Karpas-422 (cell line): ENCODE measurements at regions not wholly inside any gene's neighbourhood (a gene's known extent, or its start where the extent isn't known, plus 50 kb on each side); places are given as distances from the start of the nearest gene placed in this dataset.
"Not testable (repeated sequence)": the region's sequence is repeated elsewhere in the genome, so short reads cannot be mapped to it uniquely, and the experiment has no call there.

Experiments used
- DNase-seq: peaks from one replicate; pipeline ENCODE4 v3.0.0-alpha.2; 2015
- H2AFZ ChIP-seq: fragments of 200-600 bp; sonication (generic); 2 replicates; pipeline ENCODE4 v1.6.1; 2014; ENCODE audit warnings: antibody characterized with exemption, low read length, mixed read lengths
- H3K27ac ChIP-seq: fragments of 200-600 bp; sonication (generic); 2 replicates; pipeline ENCODE4 v1.5.1; 2014; ENCODE audit warnings: mild to moderate bottlenecking, low read length, moderate library complexity
- H3K27me3 ChIP-seq: fragments of 200-600 bp; sonication (generic); 2 replicates; pipeline ENCODE4 v1.6.1; 2014; ENCODE audit warnings: low read length, mixed read lengths
- H3K36me3 ChIP-seq: fragments of 200-600 bp; sonication (generic); 2 replicates; pipeline ENCODE4 v1.6.1; 2014; ENCODE audit warnings: low read length, mixed read lengths; ENCODE audit not compliant: insufficient read depth
- H3K4me1 ChIP-seq: fragments of 200-600 bp; sonication (generic); 2 replicates; pipeline ENCODE4 v1.6.1; 2014; ENCODE audit warnings: mild to moderate bottlenecking, low read length, mixed read lengths
- H3K4me2 ChIP-seq: fragments of 200-600 bp; sonication (generic); 2 replicates; pipeline ENCODE4 v1.6.1; 2014; ENCODE audit warnings: low read length, low read depth, mild to moderate bottlenecking; ENCODE audit not compliant: poor library complexity, severe bottlenecking
- H3K4me3 ChIP-seq: fragments of 200-600 bp; sonication (generic); 2 replicates; pipeline ENCODE4 v1.5.1; 2014; ENCODE audit warnings: mild to moderate bottlenecking, antibody characterized with exemption, low read length, mixed read lengths
- H3K79me2 ChIP-seq: fragments of 200-600 bp; sonication (generic); 2 replicates; pipeline ENCODE4 v1.6.1; 2014; ENCODE audit warnings: mild to moderate bottlenecking, low read length, mixed read lengths
- H3K9ac ChIP-seq: fragments of 200-600 bp; sonication (generic); 2 replicates; pipeline ENCODE4 v1.6.0; 2014; ENCODE audit warnings: low read length
- H3K9me2 ChIP-seq: fragments of 200-600 bp; sonication (generic), shearing (Covaris generic); replicated peaks from 2 replicates; pipeline ENCODE4 v1.6.0; 2014; ENCODE audit warnings: mild to moderate bottlenecking, low read length, moderate library complexity; ENCODE audit not compliant: insufficient read depth
- H3K9me3 ChIP-seq: fragments of 300-700, 200-600 bp; sonication (generic); 2 replicates; pipeline ENCODE4 v1.6.1; 2014; ENCODE audit warnings: low read length, mixed read lengths
- H4K20me1 ChIP-seq: fragments of 200-600 bp; sonication (generic); 2 replicates; pipeline ENCODE4 v1.6.1; 2014; ENCODE audit warnings: mild to moderate bottlenecking, antibody characterized with exemption, low read length, low read depth; ENCODE audit not compliant: insufficient read depth

GRCh38 chr3:20539666-20540065 is 353.7 kb upstream of the SGO1 start:
- Histone ChIP-seq H2AFZ (no peak overlapping the region), H3K9me3 (no peaks in the 10 kb centered on the region), H3K27me3 (no peaks in the 10 kb centered on the region), H4K20me1 (no peaks in the 10 kb centered on the region), H3K9me2 (no peaks in the 10 kb centered on the region), H3K4me1 (no peaks in the 10 kb centered on the region), H3K4me2 (no peak overlapping the region), H3K79me2 (no peaks in the 10 kb centered on the region), H3K9ac (no peak overlapping the region), H3K4me3 (no peak overlapping the region), H3K36me3 (no peaks in the 10 kb centered on the region), H3K27ac (no peak overlapping the region)
- no peak for DNase-seq

GRCh38 chr3:20537234-20537633 is 351.2 kb upstream of the SGO1 start:
- DNase-seq: no peak
- no peaks in the 10 kb centered on the region for H3K9me2 ChIP-seq
- H3K27me3 ChIP-seq: no peaks in the 10 kb centered on the region
- H3K4me3 ChIP-seq: no peak overlapping the region
- H3K36me3 ChIP-seq: no peaks in the 10 kb centered on the region
- no peak overlapping the region for H3K4me2 ChIP-seq
- H3K9ac ChIP-seq: no peak overlapping the region
- no peaks in the 10 kb centered on the region for H4K20me1 ChIP-seq
- no peak overlapping the region for H3K27ac ChIP-seq
- no peaks in the 10 kb centered on the region for H3K9me3 ChIP-seq
- H2AFZ ChIP-seq: no peak overlapping the region
- no peaks in the 10 kb centered on the region for H3K4me1 ChIP-seq
- H3K79me2 ChIP-seq: no peaks in the 10 kb centered on the region

- H3K27ac ChIP-seq: no peak overlapping the region
- no peaks in the 10 kb centered on the region for H4K20me1 ChIP-seq
- H2AFZ ChIP-seq: no peak overlapping the region
- H3K27me3 ChIP-seq: no peaks in the 10 kb centered on the region
- no peak for DNase-seq
- H3K9me3 ChIP-seq: no peaks in the 10 kb centered on the region
- H3K79me2 ChIP-seq: no peaks in the 10 kb centered on the region
- no peak overlapping the region for H3K9ac ChIP-seq
- H3K4me3 ChIP-seq: no peak overlapping the region
- H3K4me1 ChIP-seq: no peaks in the 10 kb centered on the region
- H3K4me2 ChIP-seq: no peak overlapping the region
- no peaks in the 10 kb centered on the region for H3K36me3 ChIP-seq
- H3K9me2 ChIP-seq: 0 out of 2 replicates have a peak, but pooled peaks cover 3% of the 10 kb centered on the region
These were observed 343.9 kb upstream of the SGO1 start for GRCh38 chr3:20529911-20530310.

GRCh38 chr3:20528180-20528770 is 342.3 kb upstream of the SGO1 start:
- H3K27me3 ChIP-seq: no peaks in the 10 kb centered on the region
- H3K4me2 ChIP-seq: no peak overlapping the region
- no peak overlapping the region for H3K27ac ChIP-seq
- no peak overlapping the region for H3K9ac ChIP-seq
- H2AFZ ChIP-seq: no peak overlapping the region
- no peaks in the 10 kb centered on the region for H3K4me1 ChIP-seq
- 0 out of 2 replicates have a peak, but pooled peaks cover 3% of the 10 kb centered on the region for H3K9me2 ChIP-seq
- H3K9me3 ChIP-seq: no peaks in the 10 kb centered on the region
- DNase-seq: no peak
- no peaks in the 10 kb centered on the region for H4K20me1 ChIP-seq
- H3K79me2 ChIP-seq: no peaks in the 10 kb centered on the region
- H3K4me3 ChIP-seq: no peak overlapping the region
- no peaks in the 10 kb centered on the region for H3K36me3 ChIP-seq

GRCh38 chr3:20527368-20527767 is 341.4 kb upstream of the SGO1 start:
- Histone ChIP-seq H3K9me2 (0 out of 2 replicates have a peak, but pooled peaks cover 3% of the 10 kb centered on the region), H3K9ac (no peak overlapping the region), H3K27me3 (no peaks in the 10 kb centered on the region), H3K36me3 (no peaks in the 10 kb centered on the region), H3K4me1 (no peaks in the 10 kb centered on the region), H3K27ac (no peak overlapping the region), H3K79me2 (no peaks in the 10 kb centered on the region), H3K4me3 (no peak overlapping the region), H3K9me3 (no peaks in the 10 kb centered on the region), H2AFZ (no peak overlapping the region), H4K20me1 (no peaks in the 10 kb centered on the region), H3K4me2 (no peak overlapping the region)
- DNase-seq: no peak

- Histone ChIP-seq H3K4me2 (no peak overlapping the region), H3K27ac (no peak overlapping the region), H3K79me2 (no peaks in the 10 kb centered on the region), H2AFZ (no peak overlapping the region), H3K9me2 (no peaks in the 10 kb centered on the region), H3K9me3 (no peaks in the 10 kb centered on the region), H3K9ac (no peak overlapping the region), H3K27me3 (no peaks in the 10 kb centered on the region), H3K4me1 (no peaks in the 10 kb centered on the region), H3K4me3 (no peak overlapping the region), H4K20me1 (no peaks in the 10 kb centered on the region), H3K36me3 (no peaks in the 10 kb centered on the region)
- no peak for DNase-seq
These were observed 338.3 kb upstream of the SGO1 start for GRCh38 chr3:20524328-20524727.

GRCh38 chr3:20523293-20523692 is 337.3 kb upstream of the SGO1 start:
- no peaks in the 10 kb centered on the region for H3K4me1 ChIP-seq
- H3K4me2 ChIP-seq: no peak overlapping the region
- H3K9me3 ChIP-seq: no peaks in the 10 kb centered on the region
- H2AFZ ChIP-seq: no peak overlapping the region
- no peaks in the 10 kb centered on the region for H3K79me2 ChIP-seq
- no peak overlapping the region for H3K27ac ChIP-seq
- H3K36me3 ChIP-seq: no peaks in the 10 kb centered on the region
- H3K9ac ChIP-seq: no peak overlapping the region
- no peak overlapping the region for H3K4me3 ChIP-seq
- no peaks in the 10 kb centered on the region for H4K20me1 ChIP-seq
- no peaks in the 10 kb centered on the region for H3K9me2 ChIP-seq
- DNase-seq: no peak
- H3K27me3 ChIP-seq: no peaks in the 10 kb centered on the region

- not testable (repeated sequence) for DNase-seq, H3K4me1 ChIP-seq, H3K9me2 ChIP-seq, H3K36me3 ChIP-seq, H2AFZ ChIP-seq, H4K20me1 ChIP-seq, H3K9me3 ChIP-seq, H3K27ac ChIP-seq, H3K9ac ChIP-seq, H3K4me3 ChIP-seq, H3K4me2 ChIP-seq, H3K79me2 ChIP-seq, H3K27me3 ChIP-seq
These were observed 331.3 kb upstream of the SGO1 start for GRCh38 chr3:20517316-20517715.

GRCh38 chr3:20516311-20516710 is 330.3 kb upstream of the SGO1 start:
- Histone ChIP-seq H3K9me3 (no peaks in the 10 kb centered on the region), H3K27me3 (no peaks in the 10 kb centered on the region), H2AFZ (no peak overlapping the region), H3K9ac (no peak overlapping the region), H3K9me2 (no peaks in the 10 kb centered on the region), H3K79me2 (no peaks in the 10 kb centered on the region), H3K27ac (no peak overlapping the region), H4K20me1 (no peaks in the 10 kb centered on the region), H3K4me2 (no peak overlapping the region), H3K4me3 (no peak overlapping the region), H3K36me3 (no peaks in the 10 kb centered on the region), H3K4me1 (no peaks in the 10 kb centered on the region)
- no peak for DNase-seq
